GM12892 (cell line): ENCODE measurements at regions not wholly inside any gene's neighbourhood (a gene's known extent, or its start where the extent isn't known, plus 50 kb on each side); places are given as distances from the start of the nearest gene placed in this dataset.

Experiments used
- POLR2A ChIP-seq: IDR thresholded peaks from 2 replicates; pipeline ENCODE4 v1.6.1; 2011; ENCODE audit warnings: low read depth, low read length, control low read depth
- POLR2AphosphoS5 ChIP-seq: IDR thresholded peaks from 2 replicates; pipeline ENCODE4 v1.6.1; 2011; ENCODE audit warnings: low read depth, low read length, control low read depth

- TF ChIP-seq POLR2A (no peak), POLR2AphosphoS5 (no peak)
Measured at GRCh38 chr13:53683146-53683545, 654.5 kb downstream of the OLFM4 start.
